ENCODE measurements at regions not wholly inside any gene's neighbourhood (a gene's known extent, or its start where the extent isn't known, plus 50 kb on each side); places are given as distances from the start of the nearest gene placed in this dataset.
A peak's percentile ranks its signal among the peaks of the same experiment; 100 is the strongest.

DNA sequence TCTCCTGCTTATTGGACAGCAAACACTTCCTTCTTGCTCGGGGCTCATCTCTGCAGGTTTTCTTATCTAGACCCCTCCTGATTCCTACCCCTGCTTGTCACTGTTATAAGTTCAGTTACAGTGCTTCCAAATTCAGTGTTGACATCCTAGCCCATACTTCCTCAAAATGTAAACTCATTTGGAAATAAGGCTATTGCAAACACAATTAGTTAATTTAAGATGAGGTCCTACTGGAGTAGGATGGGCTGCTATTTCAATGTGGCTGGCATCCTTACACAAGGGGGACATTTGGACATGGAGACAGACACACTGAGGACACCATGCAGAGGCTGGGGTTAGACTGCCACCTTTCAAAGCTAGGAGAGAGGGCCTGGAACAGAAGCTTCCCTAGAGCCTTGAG lies 85.2 kb upstream of the NPVF start:
- Histone ChIP-seq H3K4me3 (ENCODE audit: low read depth in 1 of 2, low read length in 1 of 2) (no peak overlapping the region), H3K27me3 (no peaks in the 10 kb centered on the region), H3K9me3 (no peaks in the 10 kb centered on the region), H3K27ac (peak overlapping the region; percentile 42), H3K36me3 (no peaks in the 10 kb centered on the region), H3K4me1 (ENCODE audit: control insufficient read depth in 1 of 2, insufficient read depth in 1 of 2, low read depth in 1 of 2, low read length in 1 of 2) (peaks cover 29 to 34% of the 10 kb centered on the region in 2 experiments)
- no peak for TF ChIP-seq CTCF (IDR thresholded peaks at IDR 0.05)

GRCh38 chr7:25314094-25314730 lies 85.9 kb upstream of the NPVF start:
- H3K4me3 ChIP-seq (ENCODE audit: low read depth in 1 of 2, low read length in 1 of 2) = no peak overlapping the region
- no peaks in the 10 kb centered on the region for H3K36me3 ChIP-seq
- no peaks in the 10 kb centered on the region for H3K9me3 ChIP-seq
- H3K4me1 ChIP-seq (ENCODE audit: control insufficient read depth in 1 of 2, insufficient read depth in 1 of 2, low read depth in 1 of 2, low read length in 1 of 2) = peaks cover 29 to 34% of the 10 kb centered on the region in 2 experiments
- H3K27ac ChIP-seq = peak overlapping the region; percentile 42
- TF ChIP-seq CTCF (IDR thresholded peaks at IDR 0.05) = no peak
- H3K27me3 ChIP-seq = no peaks in the 10 kb centered on the region

DNA sequence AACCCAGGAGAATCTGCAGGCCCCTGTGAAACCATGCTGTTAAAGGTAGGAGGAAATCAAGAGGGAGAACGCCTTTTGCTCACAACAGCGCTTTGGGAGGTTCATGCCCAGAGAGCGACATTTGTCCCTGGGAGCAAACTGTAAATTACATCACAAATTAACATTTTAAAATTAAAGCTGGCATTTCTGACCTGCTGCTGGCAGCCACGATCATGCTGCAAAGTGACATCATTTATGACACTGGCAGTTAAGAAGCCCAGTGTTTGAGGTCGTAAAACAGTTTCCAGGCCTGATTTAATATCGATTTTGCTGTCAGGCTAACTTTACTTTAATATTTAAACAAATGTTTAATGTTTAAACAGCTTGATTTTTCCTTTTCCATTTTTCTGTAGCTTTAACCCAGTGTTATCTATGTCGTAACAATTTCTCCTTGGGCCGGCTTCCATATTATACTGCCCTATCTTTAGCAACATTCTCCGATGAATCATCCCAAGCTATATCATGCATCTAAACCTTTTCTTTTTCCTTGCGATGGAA lies 86.5 kb upstream of the NPVF start:
- Histone ChIP-seq H3K36me3 (no peaks in the 10 kb centered on the region), H3K4me1 (ENCODE audit: control insufficient read depth in 1 of 2, insufficient read depth in 1 of 2, low read depth in 1 of 2, low read length in 1 of 2) (peaks cover 29 to 34% of the 10 kb centered on the region in 2 experiments), H3K4me3 (ENCODE audit: low read depth in 1 of 2, low read length in 1 of 2) (no peak overlapping the region), H3K27me3 (no peaks in the 10 kb centered on the region), H3K27ac (peak overlapping the region; percentile 42), H3K9me3 (no peaks in the 10 kb centered on the region)
- TF ChIP-seq CTCF (IDR thresholded peaks at IDR 0.05) = no peak

GRCh38 chr7:25316366-25316765 lies 88.1 kb upstream of the NPVF start:
- no peaks in the 10 kb centered on the region for H3K9me3 ChIP-seq
- no peak for TF ChIP-seq CTCF (IDR thresholded peaks at IDR 0.05)
- no peaks in the 10 kb centered on the region for H3K36me3 ChIP-seq
- peaks cover 2% of the 10 kb centered on the region for H3K27me3 ChIP-seq
- H3K27ac ChIP-seq = no peak overlapping the region
- peaks cover 29 to 34% of the 10 kb centered on the region in 2 experiments for H3K4me1 ChIP-seq (ENCODE audit: control insufficient read depth in 1 of 2, insufficient read depth in 1 of 2, low read depth in 1 of 2, low read length in 1 of 2)
- H3K4me3 ChIP-seq (ENCODE audit: low read depth in 1 of 2, low read length in 1 of 2) = no peak overlapping the region

GRCh38 chr7:25318047-25318446 lies 89.8 kb upstream of the NPVF start:
- H3K4me1 ChIP-seq (ENCODE audit: control insufficient read depth in 1 of 2, insufficient read depth in 1 of 2, low read depth in 1 of 2, low read length in 1 of 2) = peaks cover 26 to 27% of the 10 kb centered on the region in 2 experiments
- no peak overlapping the region for H3K4me3 ChIP-seq (ENCODE audit: low read depth in 1 of 2, low read length in 1 of 2)
- H3K9me3 ChIP-seq = no peaks in the 10 kb centered on the region
- H3K27me3 ChIP-seq = peaks cover 9% of the 10 kb centered on the region
- no peak overlapping the region for H3K27ac ChIP-seq
- no peak for TF ChIP-seq CTCF (IDR thresholded peaks at IDR 0.05)
- H3K36me3 ChIP-seq = no peaks in the 10 kb centered on the region

Measured in neutrophil (primary cell).